ENCODE measurements at regions not wholly inside any gene's neighbourhood (a gene's known extent, or its start where the extent isn't known, plus 50 kb on each side); places are given as distances from the start of the nearest gene placed in this dataset.

- H3K4me3 ChIP-seq (ENCODE audit: low read depth, low read length), result no peak overlapping the region
- in situ Hi-C loops (cut with HindIII; ENCODE audit: low sequenced_read_pairs), result no loop called here
- no peak for DNase-seq (ENCODE audit: low read depth)
- TF ChIP-seq CTCF (IDR thresholded peaks at IDR 0.05; ENCODE audit: low read depth, low read length, missing control alignments), result no peak
These were observed 137.7 kb upstream of the KLHL25 start for GRCh38 chr15:85932391-85932790.

- in situ Hi-C loops (cut with HindIII; ENCODE audit: low sequenced_read_pairs), result no loop called here
- DNase-seq (ENCODE audit: low read depth), result no peak
- no peak for TF ChIP-seq CTCF (IDR thresholded peaks at IDR 0.05; ENCODE audit: low read depth, low read length, missing control alignments)
These were observed 140.0 kb upstream of the KLHL25 start for GRCh38 chr15:85934691-85935090.

GRCh38 chr15:85935182-85935581 is 140.5 kb upstream of the KLHL25 start:
- in situ Hi-C loops (cut with HindIII; ENCODE audit: low sequenced_read_pairs), result no loop called here
- no peak overlapping the region for H3K4me3 ChIP-seq (ENCODE audit: low read depth, low read length)
- no peak for DNase-seq (ENCODE audit: low read depth)
- no peak for TF ChIP-seq CTCF (IDR thresholded peaks at IDR 0.05; ENCODE audit: low read depth, low read length, missing control alignments)

More at GRCh38 chr15:85934691-85935090, 140.0 kb upstream of the KLHL25 start:
- H3K4me3 ChIP-seq (ENCODE audit: low read depth, low read length), result no peak overlapping the region

- TF ChIP-seq CTCF (IDR thresholded peaks at IDR 0.05; ENCODE audit: low read depth, low read length, missing control alignments), result no peak
- in situ Hi-C loops (cut with HindIII; ENCODE audit: low sequenced_read_pairs), result no loop called here
- DNase-seq (ENCODE audit: low read depth), result no peak
- no peak overlapping the region for H3K4me3 ChIP-seq (ENCODE audit: low read depth, low read length)
These were observed 142.0 kb upstream of the AGBL1 start for GRCh38 chr15:85937661-85938060.

- TF ChIP-seq CTCF (IDR thresholded peaks at IDR 0.05; ENCODE audit: low read depth, low read length, missing control alignments), result no peak
- no peak overlapping the region for H3K4me3 ChIP-seq (ENCODE audit: low read depth, low read length)
- DNase-seq (ENCODE audit: low read depth), result peak; percentile 15
- in situ Hi-C loops (cut with HindIII; ENCODE audit: low sequenced_read_pairs), result no loop called here
These were observed 138.3 kb upstream of the AGBL1 start for GRCh38 chr15:85941186-85941855.

GRCh38 chr15:85942632-85943031 is 137.0 kb upstream of the AGBL1 start:
- H3K4me3 ChIP-seq (ENCODE audit: low read depth, low read length), result no peak overlapping the region
- TF ChIP-seq CTCF (IDR thresholded peaks at IDR 0.05; ENCODE audit: low read depth, low read length, missing control alignments), result no peak
- in situ Hi-C loops (cut with HindIII; ENCODE audit: low sequenced_read_pairs), result no loop called here
- DNase-seq (ENCODE audit: low read depth), result no peak

All from astrocyte of the cerebellum (primary cell).